Esophagus muscularis mucosa (tissue), 3 donors: ENCODE measurements at regions not wholly inside any gene's neighbourhood (a gene's known extent, or its start where the extent isn't known, plus 50 kb on each side); places are given as distances from the start of the nearest gene placed in this dataset.

Source experiments
- CTCF ChIP-seq, 3 experiments: fragments of 200-600 bp in 2 of 3; fragments of 450-650 bp in 1 of 3; sonication (generic) in 2 of 3; IDR thresholded peaks; one replicate each; pipeline ENCODE4 v1.5.1; 2017 to 2019; ENCODE audit warnings: antibody characterized with exemption in 3 of 3, mild to moderate bottlenecking in 2 of 3, moderate library complexity in 1 of 3
- POLR2A ChIP-seq: fragments of 450-650 bp; IDR thresholded peaks from one replicate; pipeline ENCODE4 v1.6.1; 2017; ENCODE audit warnings: antibody characterized with exemption, moderate library complexity, mild to moderate bottlenecking, low read depth

- TF ChIP-seq POLR2A (no peak), CTCF (IDR thresholded peaks at IDR 0.05) (no peak)
Measured at GRCh38 chr6:54719131-54719530, 127.4 kb upstream of the FAM83B start.
